Skin epidermis (tissue), 12 donors: ENCODE measurements at regions not wholly inside any gene's neighbourhood (a gene's known extent, or its start where the extent isn't known, plus 50 kb on each side); places are given as distances from the start of the nearest gene placed in this dataset.
"Not testable (repeated sequence)": the region's sequence is repeated elsewhere in the genome, so short reads cannot be mapped to it uniquely, and the experiment has no call there.

Source experiments
- H3K27ac ChIP-seq, 21 experiments: fragments of 200-600 bp; sonication (generic) in 11 of 21; one replicate each; pipeline ENCODE4 v1.5.0; 2020; ENCODE audit warnings: mild to moderate bottlenecking in 3 of 21, inconsistent platforms in 2 of 21, moderate library complexity in 2 of 21
- H3K4me3 ChIP-seq, 7 experiments: fragments of 200-600 bp; sonication (generic) in 2 of 7; one replicate each; pipeline ENCODE4 v1.5.0; 2020; ENCODE audit warnings: inconsistent platforms in 2 of 7, mild to moderate bottlenecking in 2 of 7, moderate library complexity in 1 of 7

DNA sequence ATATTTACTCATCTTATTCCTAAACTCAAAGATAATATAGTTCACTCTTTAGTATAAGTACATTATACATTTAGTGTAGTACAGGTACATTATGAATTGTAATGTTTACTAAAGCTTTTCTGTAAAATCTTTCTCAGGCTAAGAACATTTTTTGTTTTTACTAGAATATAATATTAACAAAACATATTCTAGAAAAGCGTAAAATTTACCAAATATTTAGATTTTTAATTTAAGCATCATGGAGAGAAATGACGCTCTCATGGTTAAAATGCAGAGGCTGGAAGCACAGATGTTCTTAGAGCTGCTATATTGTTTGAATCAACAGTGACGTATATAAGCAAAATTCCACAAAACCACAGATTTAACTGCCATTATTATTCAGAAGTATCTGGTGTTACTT, 54.7 kb upstream of the NBPF15 start:
- H3K4me3 ChIP-seq, H3K27ac ChIP-seq: not testable (repeated sequence)

DNA sequence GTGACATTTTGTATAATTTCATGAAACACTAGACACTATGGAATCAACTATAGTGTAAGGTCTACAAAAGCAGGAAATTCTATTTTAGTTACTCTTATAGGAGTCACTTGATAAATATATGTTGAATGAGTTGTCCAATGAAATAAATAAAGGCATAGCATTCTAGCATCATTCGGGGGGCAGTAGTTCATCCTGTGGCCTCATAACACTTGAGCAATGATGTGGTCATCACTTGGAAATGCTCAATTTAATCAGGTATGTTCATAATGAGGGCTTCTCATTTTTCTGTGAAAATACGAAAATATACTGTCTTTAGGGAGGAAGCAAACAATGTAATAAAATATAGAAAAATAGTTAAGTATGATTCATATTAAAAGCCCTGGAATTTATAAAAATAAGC, 55.4 kb upstream of the NBPF15 start:
- not testable (repeated sequence) for H3K4me3 ChIP-seq, H3K27ac ChIP-seq

DNA sequence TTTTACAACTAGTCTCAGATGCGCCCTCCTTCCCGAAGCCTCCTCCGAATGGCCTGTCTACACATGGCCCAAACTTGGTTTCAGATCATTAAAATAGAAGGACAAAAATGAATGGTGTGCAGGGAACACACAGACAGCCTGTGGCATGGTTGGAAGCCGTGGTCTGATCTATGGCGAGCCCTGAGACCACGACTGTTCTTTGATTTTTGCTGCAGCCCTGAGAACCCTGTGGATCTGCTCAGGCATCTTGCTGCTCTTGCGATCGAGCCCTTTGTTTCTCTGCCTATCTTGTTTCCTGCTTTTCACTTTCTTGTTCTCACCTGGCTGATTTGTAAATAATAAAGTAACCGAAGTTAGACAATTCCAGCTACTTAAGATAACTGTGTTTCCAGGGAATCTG, 57.0 kb upstream of the NBPF15 start:
- not testable (repeated sequence) for H3K27ac ChIP-seq, H3K4me3 ChIP-seq

DNA sequence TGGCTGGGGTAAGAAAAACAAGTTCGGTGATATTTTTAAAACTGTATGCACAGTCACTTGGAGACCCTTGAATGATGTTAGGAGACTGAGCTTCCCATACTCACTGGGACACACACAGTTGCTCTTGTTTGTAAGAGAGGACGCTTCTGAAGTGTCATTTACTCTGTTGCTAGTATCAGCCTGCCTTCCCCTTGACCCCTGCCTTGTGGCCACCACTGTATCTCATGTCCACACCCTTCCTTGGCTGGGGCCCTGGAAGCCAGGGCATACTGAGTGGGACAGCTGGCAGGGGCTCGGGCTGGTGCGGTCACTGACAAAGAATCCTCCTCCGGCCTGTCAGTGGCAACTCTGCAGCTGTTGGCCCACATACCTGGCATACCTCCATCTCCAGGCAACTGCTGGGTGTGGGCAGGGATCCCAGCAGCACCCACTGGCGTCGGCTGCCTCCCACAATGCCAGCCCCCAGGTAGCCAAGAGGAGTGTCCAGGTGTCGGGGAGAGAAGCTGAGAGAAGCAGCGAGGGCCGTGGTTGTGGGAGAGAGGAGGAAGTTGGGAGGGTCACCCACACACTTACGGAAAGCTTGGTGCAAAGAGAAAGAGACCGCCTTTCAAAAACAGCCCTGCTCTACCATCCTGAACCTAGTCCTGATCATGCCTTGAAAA, 58.2 kb upstream of the NBPF15 start:
- not testable (repeated sequence) for H3K4me3 ChIP-seq, H3K27ac ChIP-seq

DNA sequence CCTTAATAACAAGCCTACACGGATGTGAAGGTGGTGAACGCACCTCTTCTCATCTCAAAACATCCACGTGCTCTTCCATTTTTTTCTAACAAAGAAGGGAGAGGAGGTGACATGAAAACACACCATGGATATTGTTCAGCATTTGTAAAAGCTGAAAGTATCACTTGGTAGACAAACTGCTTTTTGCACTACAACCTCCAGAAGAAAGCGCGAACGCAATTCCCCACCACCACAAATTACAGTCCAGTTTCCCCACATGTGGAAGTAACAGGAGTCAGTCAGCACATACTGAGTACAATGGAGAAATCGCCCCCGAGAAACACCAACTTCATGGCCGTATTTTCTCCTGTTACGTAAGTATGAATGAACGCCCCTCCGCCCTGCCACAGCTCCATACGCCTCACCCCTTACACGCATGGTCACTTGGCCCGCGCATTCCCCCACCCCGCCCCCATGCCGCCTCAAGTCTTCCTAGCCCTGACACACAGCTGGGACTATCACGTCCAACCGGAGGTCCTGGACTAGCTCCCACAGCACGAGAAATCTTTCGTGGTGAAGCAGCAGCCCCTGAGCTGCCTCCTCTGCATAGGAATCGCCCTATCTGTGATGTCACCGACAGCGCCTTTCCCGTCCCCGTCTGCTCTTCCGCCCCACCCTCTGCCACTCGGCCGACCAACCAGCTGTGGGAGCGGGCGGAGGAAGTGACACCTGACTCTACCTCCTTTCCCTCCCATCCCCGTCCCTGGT, 62.4 kb upstream of the NBPF15 start:
- peak overlapping the region in 2 of 7 experiments; percentile 7 to 18 for H3K4me3 ChIP-seq
- peak overlapping the region in 15 of 21 experiments; percentile 33 to 93 (median 79) for H3K27ac ChIP-seq

DNA sequence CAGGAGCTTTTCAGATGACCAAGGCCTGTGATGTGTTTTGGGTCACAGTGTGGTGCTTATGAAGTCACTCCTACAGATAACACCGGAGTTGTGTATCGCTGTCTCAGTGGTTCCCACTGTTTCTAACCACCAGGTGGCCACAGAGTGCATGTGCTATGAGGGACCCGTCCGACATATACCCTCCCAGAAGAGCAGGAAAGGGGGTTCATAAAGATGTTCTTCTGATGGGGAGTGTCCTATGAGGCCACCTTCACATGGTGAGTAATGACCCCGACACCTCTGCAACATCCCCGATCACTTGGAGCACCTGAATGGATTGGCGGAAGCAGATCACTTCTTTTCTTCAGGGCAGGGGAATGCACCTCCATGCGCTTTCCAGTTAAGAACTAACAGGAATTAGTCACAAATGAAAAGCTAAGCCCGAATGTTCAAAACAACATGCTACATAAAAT, 60.5 kb upstream of the PPIAL4F start:
- not testable (repeated sequence) for H3K27ac ChIP-seq, H3K4me3 ChIP-seq

DNA sequence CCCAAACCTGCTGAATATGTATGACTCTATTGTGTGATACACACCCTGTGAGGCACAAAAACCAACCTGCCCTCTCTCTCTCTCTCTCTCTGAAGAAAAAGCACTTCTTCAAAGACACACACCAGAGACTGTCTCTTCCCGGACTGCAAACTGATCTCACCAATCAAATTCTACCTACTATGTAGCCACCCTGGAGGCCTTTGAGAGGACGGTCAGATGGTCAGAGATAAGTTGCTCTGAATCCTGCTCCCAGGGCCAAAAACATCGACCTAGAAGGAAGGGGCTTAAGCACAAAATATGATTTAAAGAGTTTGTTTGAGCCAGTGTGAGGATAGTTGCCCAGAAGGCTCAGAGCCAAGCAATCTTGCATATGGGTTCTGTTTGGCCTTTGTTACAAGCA, 59.2 kb upstream of the PPIAL4F start:
- H3K4me3 ChIP-seq, H3K27ac ChIP-seq: not testable (repeated sequence)

DNA sequence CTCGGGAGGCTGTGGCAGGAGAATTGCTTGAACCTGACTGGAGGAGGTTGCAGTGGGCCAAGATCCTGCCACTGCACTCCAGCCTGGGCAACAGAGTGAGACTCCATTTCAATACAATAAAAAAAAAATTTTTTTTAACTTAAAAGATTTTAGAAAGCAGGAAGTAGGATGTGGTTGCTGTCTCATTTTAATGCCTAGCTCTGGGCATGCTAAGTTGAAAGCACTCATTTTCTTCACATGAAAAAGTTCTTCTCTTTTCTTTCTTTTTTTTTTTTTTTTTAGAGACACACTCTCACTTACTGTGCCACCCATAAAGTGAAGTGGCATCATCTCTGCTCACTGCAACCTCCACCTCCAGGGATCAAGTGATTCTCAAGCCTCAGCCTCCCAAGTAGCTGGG, 58.4 kb upstream of the PPIAL4F start:
- not testable (repeated sequence) for H3K27ac ChIP-seq, H3K4me3 ChIP-seq

DNA sequence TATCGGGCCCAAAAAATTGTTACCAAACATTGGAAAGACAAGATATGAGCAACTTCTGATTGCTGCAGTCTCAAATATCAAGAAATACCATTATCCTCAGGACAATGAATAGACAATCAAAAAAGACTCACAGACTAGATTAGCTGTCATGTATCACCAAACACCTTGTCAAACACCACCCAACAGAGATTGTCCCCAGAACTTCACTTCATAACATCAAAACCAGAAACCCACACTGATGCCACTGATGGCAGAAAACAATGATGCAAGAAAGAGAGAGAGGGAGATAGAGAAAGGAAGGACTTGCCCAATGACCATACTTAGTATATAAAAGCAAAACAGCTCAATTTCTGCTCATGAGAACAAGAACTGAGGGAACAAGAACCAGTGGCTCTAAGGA, 56.0 kb upstream of the PPIAL4F start:
- not testable (repeated sequence) for H3K27ac ChIP-seq, H3K4me3 ChIP-seq

DNA sequence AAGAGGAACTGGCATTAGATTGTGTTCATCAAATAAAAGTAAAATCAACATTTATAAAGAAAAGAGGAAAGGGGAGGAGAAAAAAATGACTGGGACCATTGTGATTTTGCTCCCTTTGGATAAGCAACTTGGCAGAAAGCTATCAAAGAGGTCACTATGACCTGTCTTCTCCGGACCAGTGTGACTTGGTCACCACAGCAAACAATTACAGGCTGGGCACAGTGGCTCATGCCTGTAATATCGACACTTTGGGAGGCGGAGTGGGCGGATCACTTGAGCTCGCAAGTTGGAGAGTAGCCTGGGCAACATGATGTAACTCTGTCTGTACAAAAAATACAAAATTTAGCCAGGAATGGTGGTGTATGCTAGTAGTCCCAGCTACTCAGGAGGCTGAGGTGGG, 55.5 kb upstream of the PPIAL4F start:
- not testable (repeated sequence) for H3K4me3 ChIP-seq, H3K27ac ChIP-seq

DNA sequence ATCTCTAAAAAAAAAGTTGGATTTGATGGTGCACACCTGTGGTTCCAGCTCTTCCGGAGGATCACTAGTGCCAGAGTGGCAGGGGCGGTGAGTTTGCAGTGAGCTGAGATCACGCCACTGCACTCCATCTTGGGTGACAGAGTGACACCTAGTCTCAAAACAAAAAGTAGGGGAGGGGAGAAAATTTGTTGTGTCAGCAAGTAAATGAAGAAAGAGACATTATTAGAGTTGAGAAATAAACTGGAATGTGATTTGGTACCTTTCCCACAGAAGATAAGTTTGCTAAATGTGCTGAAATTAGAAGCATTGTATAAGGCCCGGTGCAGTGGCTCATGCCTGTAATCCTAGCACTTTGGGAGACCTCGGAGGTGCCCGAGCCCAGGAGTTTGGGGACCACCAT, 54.0 kb upstream of the PPIAL4F start:
- H3K4me3 ChIP-seq, H3K27ac ChIP-seq: not testable (repeated sequence)

DNA sequence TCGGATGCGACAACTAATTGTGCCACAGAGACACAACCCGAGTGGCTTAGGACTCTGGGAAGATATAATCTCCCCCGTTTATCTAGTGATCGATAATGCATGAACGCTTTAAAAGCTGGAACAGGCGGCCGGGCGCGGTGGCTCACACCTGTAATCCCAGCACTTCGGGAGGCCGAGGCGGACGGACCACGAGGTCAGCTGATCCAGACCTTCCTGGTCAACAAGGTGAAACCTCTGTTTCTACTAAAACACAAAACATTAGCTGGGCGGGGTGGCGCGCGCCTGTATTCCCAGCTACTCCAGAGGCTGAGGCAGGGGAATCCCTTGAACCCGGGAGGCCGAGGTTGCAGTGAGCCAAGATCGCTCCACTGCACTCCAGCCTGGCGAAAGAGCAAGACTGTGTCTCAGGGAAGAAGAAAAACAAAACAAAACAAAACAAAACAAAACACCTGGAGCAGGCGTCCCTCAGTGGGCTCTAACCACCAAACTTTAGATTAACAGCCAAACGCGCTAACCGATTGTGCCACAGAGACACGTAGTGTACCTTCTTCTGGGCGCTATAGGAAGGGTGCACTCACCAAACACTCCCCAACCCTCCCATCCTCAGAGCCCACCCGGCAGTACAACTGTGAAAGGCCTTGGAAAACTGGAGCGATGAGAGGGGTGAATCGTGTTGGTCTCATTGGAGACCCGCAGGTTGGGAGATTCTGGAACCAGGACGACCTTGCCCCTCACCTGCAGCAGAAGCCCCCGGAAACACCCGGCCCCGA, 53.3 kb upstream of the PPIAL4F start:
- H3K27ac ChIP-seq, H3K4me3 ChIP-seq: not testable (repeated sequence)
